A673 (cell line): ENCODE measurements at regions not wholly inside any gene's neighbourhood (a gene's known extent, or its start where the extent isn't known, plus 50 kb on each side); places are given as distances from the start of the nearest gene placed in this dataset.

Experiments used
- BruUV-seq: library from RNA; stranded (reverse); fragments of 400-500 nt; replicated peaks from 2 replicates; lab custom pipeline; 2021; lab: Mats Ljungman, UMichigan
- CTCF ChIA-PET: fragments of 300-600 bp; sonication (Branson Sonifier 250); formaldehyde crosslinking; loops from one replicate; lab custom pipeline; 2022; ENCODE audit warnings: antibody characterized with exemption; lab: Charles Lee
- POLR2A ChIA-PET: fragments of 300-600 bp; sonication (Branson Sonifier 250); formaldehyde crosslinking; loops from one replicate; lab custom pipeline; 2022; ENCODE audit warnings: antibody characterized with exemption; ENCODE audit not compliant: low non-redundant PET; lab: Charles Lee
- DNase-seq: peaks from one replicate; pipeline ENCODE4 v3.0.0-alpha.2; 2015; ENCODE audit warnings: low spot score
- H3K27ac ChIP-seq: fragments of 200-600 bp; sonication (generic); 2 replicates; pipeline ENCODE4 v1.5.1; 2016; ENCODE audit warnings: mixed run types, low read depth, mild to moderate bottlenecking, mixed read lengths, antibody characterized with exemption, low read length; ENCODE audit not compliant: poor library complexity, severe bottlenecking
- H3K27me3 ChIP-seq: fragments of 200-600 bp; sonication (generic); replicated peaks from 2 replicates; pipeline ENCODE4 v1.6.1; 2017; ENCODE audit warnings: mixed run types, low read depth, mild to moderate bottlenecking, mixed read lengths, antibody characterized with exemption, low read length; ENCODE audit not compliant: insufficient read depth, poor library complexity
- H3K36me3 ChIP-seq: fragments of 200-600 bp; sonication (generic); 2 replicates; pipeline ENCODE4 v1.6.1; 2016; ENCODE audit warnings: mixed run types, mild to moderate bottlenecking, mixed read lengths, antibody characterized with exemption, low read length; ENCODE audit not compliant: insufficient read depth, poor library complexity, severe bottlenecking
- H3K4me1 ChIP-seq: fragments of 200-600 bp; sonication (generic); 2 replicates; pipeline ENCODE4 v1.6.1; 2017; ENCODE audit warnings: mixed run types, mild to moderate bottlenecking, mixed read lengths, antibody characterized with exemption, low read length; ENCODE audit not compliant: insufficient read depth, poor library complexity, severe bottlenecking
- H3K4me3 ChIP-seq: fragments of 200-600 bp; sonication (generic); 2 replicates; pipeline ENCODE4 v1.5.1; 2016; ENCODE audit warnings: low read depth, mixed run types, mild to moderate bottlenecking, mixed read lengths, low read length; ENCODE audit not compliant: poor library complexity, severe bottlenecking
- H3K9me3 ChIP-seq: fragments of 200-600 bp; sonication (generic); 2 replicates; pipeline ENCODE4 v1.6.1; 2016; ENCODE audit warnings: mixed run types, low read depth, mild to moderate bottlenecking, mixed read lengths, antibody characterized with exemption, low read length; ENCODE audit not compliant: poor library complexity, severe bottlenecking
- CTCF ChIP-seq: fragments of 300-800, 200-600 bp; sonication (generic); conservative IDR thresholded peaks from 2 replicates; pipeline ENCODE4 v1.5.1; 2017; ENCODE audit warnings: low read depth, mild to moderate bottlenecking, antibody characterized with exemption, low read length, moderate library complexity, mixed read lengths
- EZH2 ChIP-seq: fragments of 200-600 bp; sonication (generic); IDR thresholded peaks from 2 replicates; pipeline ENCODE4 v1.6.1; 2017; ENCODE audit warnings: borderline replicate concordance, low read depth, mild to moderate bottlenecking, mixed read lengths, antibody characterized with exemption, low read length; ENCODE audit not compliant: poor library complexity, severe bottlenecking
- intact Hi-C: fragments of 100-400 bp; cut with micrococcal nuclease; formaldehyde crosslinking; loops from one replicate; pipeline ENCODE4 v1.10.0; 2022; ENCODE audit not compliant: unreplicated experiment

- no TSS peak for BruUV-seq
- H3K27me3 ChIP-seq: no peaks in the 10 kb centered on the region
- intact Hi-C loops: no loop called here
- POLR2A ChIA-PET: no interaction called here
- no peaks in the 10 kb centered on the region for H3K4me1 ChIP-seq
- H3K27ac ChIP-seq: no peak overlapping the region
- H3K4me3 ChIP-seq: no peak overlapping the region
- TF ChIP-seq EZH2 (no peak), CTCF (no peak)
- no peaks in the 10 kb centered on the region for H3K9me3 ChIP-seq
- CTCF ChIA-PET: no interaction called here
- DNase-seq: no peak
- no peaks in the 10 kb centered on the region for H3K36me3 ChIP-seq
These were observed 440.4 kb downstream of the FGF9 start for GRCh38 chr13:22111152-22111783.

- no peak overlapping the region for H3K27ac ChIP-seq
- intact Hi-C loops: no loop called here
- H3K9me3 ChIP-seq: no peaks in the 10 kb centered on the region
- no peak overlapping the region for H3K4me3 ChIP-seq
- BruUV-seq: no TSS peak
- POLR2A ChIA-PET: no interaction called here
- no peak for DNase-seq
- no peaks in the 10 kb centered on the region for H3K4me1 ChIP-seq
- CTCF ChIA-PET: no interaction called here
- no peaks in the 10 kb centered on the region for H3K36me3 ChIP-seq
- no peaks in the 10 kb centered on the region for H3K27me3 ChIP-seq
- TF ChIP-seq EZH2: no peak
- TF ChIP-seq CTCF: no peak
These were observed 441.1 kb downstream of the FGF9 start for GRCh38 chr13:22111961-22112360.

- TF ChIP-seq EZH2 (no peak), CTCF (no peak)
- no TSS peak for BruUV-seq
- Histone ChIP-seq H3K27ac (no peak overlapping the region), H3K36me3 (no peaks in the 10 kb centered on the region), H3K27me3 (no peaks in the 10 kb centered on the region), H3K9me3 (no peaks in the 10 kb centered on the region), H3K4me3 (no peak overlapping the region), H3K4me1 (no peaks in the 10 kb centered on the region)
- ChIA-PET POLR2A (no interaction called here), CTCF (no interaction called here)
- intact Hi-C loops: no loop called here
- no peak for DNase-seq
These were observed 442.3 kb downstream of the FGF9 start for GRCh38 chr13:22112956-22113745.
